Ammon's horn (tissue), 1 donor: ENCODE measurements at regions not wholly inside any gene's neighbourhood (a gene's known extent, or its start where the extent isn't known, plus 50 kb on each side); places are given as distances from the start of the nearest gene placed in this dataset.
"Not testable (repeated sequence)": the region's sequence is repeated elsewhere in the genome, so short reads cannot be mapped to it uniquely, and the experiment has no call there.

Experiments
- DNase-seq: peaks from one replicate; pipeline ENCODE4 v3.0.0-alpha.2; 2016; ENCODE audit warnings: low spot score

DNA sequence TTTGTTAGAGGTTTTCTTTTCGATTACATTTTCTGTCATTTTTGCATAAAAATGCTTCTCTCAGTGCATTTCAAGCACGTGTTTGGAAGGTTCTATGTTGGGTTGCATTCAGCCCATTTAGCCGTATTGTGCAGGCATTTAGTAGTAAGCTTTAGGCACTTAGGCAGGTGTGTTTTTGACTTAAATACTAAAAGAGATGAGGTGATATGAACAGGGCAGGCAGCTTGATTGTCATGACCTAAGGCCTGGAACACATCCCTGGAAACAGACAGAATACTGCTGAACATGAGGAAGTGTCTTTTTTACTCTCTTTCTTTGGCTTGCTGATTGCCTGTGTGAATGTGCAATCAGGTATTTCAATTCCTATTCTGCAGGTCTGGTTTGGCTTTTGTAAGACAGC, 610.5 kb upstream of the MAN1A1 start:
- peak; percentile 5 for DNase-seq

GRCh38 chr6:119957195-119957594, 607.6 kb upstream of the MAN1A1 start:
- DNase-seq, result no peak

GRCh38 chr6:119952696-119953095, 603.1 kb upstream of the MAN1A1 start:
- DNase-seq, result no peak

GRCh38 chr6:119950681-119951080, 601.1 kb upstream of the MAN1A1 start:
- no peak for DNase-seq

DNA sequence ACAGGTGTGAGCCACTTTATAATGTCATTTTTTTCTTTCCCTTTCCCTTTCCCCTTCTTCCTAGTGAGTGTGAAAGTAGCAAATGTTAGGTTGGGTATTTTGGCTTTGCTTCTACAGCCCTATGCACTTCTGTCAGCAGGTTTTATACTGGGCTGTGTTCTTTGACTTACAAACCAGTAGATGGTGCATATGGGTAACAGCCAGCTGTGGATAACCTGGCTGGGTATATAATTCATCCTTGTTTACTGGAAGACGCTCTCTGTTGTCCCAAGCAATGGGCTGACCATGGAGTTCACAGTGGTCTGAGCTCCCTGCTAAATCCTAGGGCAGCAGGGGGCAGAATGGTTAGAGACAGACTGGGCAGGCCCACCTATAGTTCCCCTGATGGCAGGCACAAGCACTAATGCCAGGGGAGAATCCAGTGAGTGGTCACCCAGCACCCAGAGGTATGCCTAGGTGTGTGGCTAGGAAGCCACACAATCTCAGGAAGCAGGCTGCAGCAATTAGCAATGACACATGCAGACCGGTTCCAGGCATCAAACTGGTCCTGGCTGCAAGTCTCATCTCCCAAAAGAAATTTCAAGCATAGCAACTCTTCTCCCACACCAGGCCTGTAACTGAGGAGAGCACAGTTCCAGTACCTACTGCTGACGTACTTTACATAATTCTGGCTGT, 592.7 kb upstream of the MAN1A1 start:
- no peak for DNase-seq

DNA sequence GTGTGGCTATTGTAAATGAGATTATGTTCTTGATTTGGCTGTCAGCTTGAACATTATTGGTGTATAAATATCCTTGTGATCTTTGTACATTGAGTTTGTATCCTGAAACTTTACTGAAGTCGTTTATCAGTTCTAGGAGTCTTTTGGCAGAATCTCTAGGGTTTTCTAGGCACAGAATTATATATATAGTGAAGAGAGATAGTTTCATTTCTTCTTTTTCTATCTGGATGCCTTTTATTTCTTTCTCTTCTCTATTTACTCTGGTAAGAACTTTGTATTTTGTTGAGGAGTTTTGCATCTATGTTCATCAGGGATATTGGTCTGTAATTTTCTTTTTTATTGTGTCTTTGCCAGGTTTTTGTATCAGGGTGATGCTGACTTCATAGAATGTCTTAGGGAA, 589.2 kb upstream of the MAN1A1 start:
- DNase-seq, result no peak

GRCh38 chr6:119934816-119935215, 585.3 kb upstream of the MAN1A1 start:
- DNase-seq, result no peak

DNA sequence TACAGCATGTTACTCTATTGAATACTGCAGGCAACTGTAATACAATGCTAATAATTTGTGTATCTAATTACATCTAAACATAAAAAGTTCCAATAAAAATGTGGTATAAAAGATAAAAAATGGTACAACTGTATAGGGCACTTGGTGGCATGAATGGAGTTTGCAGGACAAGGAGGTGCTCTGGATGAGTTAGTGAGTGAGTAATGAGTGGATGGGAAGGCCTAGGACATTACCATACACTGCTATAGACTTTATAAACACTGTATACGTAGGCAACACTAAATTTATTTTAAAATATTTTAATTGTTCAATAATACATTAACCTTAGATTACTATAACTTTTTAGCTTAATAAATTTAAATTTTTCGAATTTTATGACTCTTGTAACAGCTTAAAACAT, 579.6 kb upstream of the MAN1A1 start:
- DNase-seq, result no peak

DNA sequence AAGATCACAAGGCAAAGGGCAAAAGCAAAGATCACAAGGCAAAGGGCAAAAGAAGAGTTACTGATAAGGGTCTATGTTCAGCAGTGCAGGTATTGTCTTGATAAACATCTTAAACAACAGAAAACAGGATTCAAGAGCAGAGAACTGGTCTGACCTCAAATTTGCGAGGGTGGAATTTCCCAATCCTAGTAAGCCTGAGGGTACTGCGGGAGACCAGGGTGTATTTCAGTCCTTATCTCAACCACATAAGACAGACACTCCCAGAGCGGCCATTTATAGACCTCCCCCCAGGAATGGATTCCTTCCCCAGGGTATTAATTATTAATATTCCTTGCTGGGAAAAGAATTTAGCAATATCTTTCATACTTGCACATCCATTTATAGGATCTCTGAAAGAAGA, 575.3 kb upstream of the MAN1A1 start:
- DNase-seq, result not testable (repeated sequence)

DNA sequence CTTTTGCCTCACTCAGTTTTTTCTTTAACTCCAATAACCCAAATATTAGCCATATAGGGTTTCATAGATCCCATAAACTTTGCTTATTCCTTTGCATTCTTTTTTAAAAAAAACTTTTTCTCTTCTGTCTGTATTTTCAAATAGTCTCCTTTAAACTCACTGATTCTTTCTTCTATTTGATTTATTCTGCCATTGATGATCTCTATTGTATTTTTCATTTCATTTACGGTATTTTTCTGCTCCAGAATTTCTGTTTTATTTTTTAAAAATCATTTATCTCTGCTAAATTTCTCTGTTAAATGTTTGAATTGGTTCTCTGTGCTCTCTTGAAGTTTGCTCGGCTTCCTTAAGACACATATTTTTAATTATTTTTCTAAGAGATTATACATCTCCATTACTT, 573.3 kb upstream of the MAN1A1 start:
- DNase-seq, result no peak

DNA sequence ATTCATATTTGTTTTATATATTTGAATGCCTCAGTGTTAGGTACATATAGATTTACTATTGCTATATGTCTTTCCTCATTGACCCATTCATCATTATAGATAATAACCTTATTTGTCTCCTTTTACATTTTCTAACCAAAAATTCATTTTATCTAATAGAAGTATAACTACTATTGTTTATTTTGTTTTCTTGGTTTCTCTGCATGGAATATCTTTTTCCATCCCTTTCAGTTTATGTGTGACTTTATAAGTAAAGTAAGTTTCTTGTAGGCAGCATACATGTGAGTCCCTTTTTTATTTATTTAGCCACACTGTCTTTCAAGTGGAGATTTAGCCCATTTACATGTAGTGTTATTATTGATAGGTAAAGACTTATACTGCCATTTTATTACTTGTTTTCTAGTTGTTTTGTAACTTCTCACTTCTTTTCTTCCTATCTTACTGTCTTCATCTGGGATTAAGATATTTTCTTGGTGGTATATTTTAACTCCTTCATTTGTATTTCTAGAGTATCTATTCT, 572.0 kb upstream of the MAN1A1 start:
- DNase-seq, result no peak

DNA sequence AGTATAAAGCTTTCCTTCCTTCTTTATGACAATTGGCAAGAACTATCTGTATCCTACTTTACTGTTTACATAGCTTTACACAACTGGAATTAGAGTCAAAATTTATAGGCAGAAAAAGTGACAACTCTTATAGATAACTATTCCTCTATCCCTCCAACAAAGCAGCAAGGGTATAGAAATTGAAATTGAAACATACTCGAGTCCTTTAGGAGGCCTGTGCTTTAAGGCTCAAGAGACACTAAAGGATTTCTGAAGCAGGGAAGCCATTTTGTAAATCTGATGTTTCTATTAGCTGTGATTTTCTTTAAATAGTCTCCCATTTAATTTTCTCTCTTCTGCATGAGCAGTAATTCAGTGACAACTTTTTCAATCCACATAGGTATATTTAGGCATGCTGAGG, 567.6 kb upstream of the MAN1A1 start:
- no peak for DNase-seq

GRCh38 chr6:119915971-119916370, 566.4 kb upstream of the MAN1A1 start:
- no peak for DNase-seq

- no peak for DNase-seq
Observed at GRCh38 chr6:119908157-119908556, 558.6 kb upstream of the MAN1A1 start.

GRCh38 chr6:119902681-119903080, 553.1 kb upstream of the MAN1A1 start:
- no peak for DNase-seq

DNA sequence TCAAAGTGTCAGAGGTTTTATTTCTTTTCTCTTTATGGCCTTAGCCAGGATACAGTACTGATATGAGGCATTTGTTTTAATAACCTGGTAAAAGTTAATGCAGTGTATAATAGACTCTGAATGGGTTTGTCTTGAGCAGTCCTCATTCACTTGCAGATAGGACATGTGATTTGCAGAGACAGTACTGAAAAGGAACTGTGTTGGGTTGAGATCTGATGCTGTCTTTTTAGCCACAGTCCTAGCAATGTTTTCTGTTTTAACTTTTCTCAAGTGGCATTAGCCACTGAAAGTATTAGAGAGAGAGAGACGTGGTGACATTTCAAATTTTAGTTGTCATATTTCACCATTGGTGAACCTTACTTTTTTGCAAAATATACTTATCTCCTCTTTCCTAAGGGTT, 547.2 kb upstream of the MAN1A1 start:
- no peak for DNase-seq

DNA sequence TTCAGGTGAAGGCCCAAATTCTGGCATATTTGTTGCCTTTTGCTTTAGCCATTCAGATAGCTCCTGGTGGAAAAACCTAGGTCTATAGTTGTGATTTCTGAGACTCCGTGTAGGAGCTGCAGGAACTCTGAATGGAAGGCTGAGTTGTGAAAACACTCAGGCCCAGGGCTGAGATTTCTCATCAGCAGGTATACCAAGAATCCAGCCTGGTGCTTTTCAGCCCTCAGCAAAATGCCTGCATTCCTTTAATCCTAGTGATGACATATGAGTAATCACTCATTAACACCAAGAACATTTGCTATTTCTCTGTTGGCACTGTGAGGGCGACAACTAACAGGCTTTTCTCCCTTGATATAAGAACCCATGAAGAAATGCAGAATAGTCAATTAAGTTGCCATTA, 546.1 kb upstream of the MAN1A1 start:
- DNase-seq, result no peak

DNA sequence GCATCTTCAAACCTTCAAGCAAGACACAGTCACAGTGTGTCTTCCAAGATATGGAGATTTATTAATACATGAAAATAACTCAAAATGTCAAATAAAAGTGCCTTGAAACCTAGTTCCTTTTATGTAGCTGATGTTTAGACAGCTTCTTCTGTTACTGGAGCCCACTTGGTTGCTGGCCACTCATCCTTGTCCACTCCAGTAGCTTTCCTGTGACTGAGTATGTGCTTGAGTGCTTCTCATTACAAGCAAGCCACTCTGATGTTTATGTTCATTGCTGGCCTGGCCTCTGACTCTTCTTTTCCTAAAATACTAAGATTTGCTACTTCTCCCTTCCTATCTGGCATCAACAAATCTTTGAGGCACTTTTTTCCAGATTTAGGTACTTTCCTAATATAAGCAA, 545.2 kb upstream of the MAN1A1 start:
- no peak for DNase-seq

DNA sequence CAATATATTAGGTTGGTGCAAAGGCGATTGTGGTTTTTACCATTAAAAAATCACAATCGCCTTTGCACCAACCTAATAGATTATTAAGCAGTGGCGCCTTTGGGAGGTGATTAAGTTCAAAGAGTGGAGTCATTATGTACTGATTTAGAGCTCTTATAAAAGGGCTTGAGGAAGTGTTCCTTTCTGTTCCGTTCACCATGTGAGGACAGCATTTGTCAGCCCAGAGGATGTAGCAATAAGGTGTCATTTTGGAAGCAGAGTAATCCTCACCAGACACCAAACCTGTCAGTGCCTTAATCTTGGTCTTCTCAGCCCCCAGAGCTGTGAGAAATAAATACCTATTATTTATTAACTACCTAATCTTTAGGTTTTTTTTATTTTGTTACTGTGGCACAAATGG, 542.1 kb upstream of the MAN1A1 start:
- no peak for DNase-seq

DNA sequence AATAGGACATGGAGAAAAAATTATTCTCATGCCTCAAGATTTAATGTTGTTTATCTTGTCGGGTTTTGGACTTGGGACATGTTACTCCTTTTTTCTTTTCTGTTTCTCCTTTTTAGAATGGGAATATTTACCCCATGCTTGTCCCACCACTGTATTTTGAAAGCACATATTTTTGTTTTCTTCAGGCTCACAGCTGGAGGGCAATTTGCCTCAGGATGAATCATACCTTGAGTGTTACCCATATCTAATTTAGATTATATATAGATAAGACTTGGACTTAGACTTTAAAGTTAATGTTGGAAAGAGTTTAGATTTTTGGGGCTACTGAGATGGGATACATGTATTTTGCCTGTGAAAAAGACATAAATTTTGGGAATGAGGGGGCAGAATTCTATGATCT, 541.6 kb upstream of the MAN1A1 start:
- no peak for DNase-seq

DNA sequence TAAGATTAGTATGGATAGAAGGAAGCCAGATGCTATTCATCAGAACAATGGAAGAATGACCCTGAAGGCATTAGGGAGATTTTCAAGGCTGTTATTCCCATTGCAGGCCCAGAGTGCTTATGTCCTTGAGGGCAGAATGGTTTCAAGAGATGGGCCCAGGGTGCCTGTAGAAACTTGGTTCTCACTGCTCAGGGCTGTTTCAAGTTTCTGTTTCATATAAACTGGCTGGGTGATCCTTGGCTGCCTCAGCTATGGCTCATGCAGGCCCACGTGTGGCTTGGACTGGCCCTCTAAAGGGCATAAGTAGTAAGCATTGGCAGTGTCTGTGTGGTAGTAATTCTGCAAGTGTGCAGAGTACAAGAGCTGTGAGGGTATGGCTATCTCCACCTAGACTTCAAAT, 540.9 kb upstream of the MAN1A1 start:
- DNase-seq, result no peak

GRCh38 chr6:119887666-119888065, 538.1 kb upstream of the MAN1A1 start:
- DNase-seq, result peak; percentile 6

DNA sequence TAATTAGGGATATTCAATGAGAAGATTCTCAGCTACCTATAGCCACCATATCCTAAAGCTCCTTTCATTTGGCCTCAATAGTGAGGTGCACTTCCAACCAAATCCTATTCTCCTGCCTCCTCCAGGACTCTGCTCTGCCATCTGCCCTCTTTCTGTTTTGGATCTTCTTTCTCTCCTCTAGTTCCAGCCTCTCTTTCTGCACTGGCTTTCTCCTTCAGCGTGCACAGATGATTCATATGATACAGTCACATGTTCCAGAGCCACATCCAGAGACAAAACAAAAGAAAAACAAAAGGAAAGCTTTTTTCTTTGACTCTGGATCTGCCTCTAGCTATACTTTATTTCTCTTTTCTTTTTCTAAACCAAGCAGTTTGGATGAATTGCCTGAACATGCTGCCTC, 531.9 kb upstream of the MAN1A1 start:
- DNase-seq, result peak; percentile 18

DNA sequence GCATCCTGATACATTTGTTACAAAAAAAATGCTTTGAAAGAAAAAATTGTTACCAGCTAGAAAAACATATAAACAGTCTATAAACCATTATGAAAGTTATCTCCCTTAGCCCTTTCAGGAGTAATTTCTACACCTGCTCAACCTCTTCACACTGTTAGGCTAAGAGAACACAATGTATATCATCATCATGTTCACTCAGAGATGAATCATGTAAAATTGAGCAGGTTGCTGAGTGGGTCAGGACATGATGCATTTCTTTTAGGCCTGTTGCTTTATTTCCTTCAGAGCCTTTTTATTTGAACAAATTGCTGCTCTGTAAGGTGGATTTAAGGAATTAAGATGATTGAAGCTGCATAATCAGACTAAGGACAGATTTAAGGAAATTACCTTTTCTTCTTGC, 531.3 kb upstream of the MAN1A1 start:
- no peak for DNase-seq
